Endodermal cell (in vitro differentiated cells): ENCODE measurements at regions not wholly inside any gene's neighbourhood (a gene's known extent, or its start where the extent isn't known, plus 50 kb on each side); places are given as distances from the start of the nearest gene placed in this dataset.

Source experiments
- DNase-seq: peaks from one replicate; pipeline ENCODE4 v3.0.0-alpha.2; 2017
- H3K27ac ChIP-seq: 2 replicates; pipeline ENCODE4 v1.5.1; 2013; ENCODE audit warnings: mild to moderate bottlenecking, low read depth, low read length, moderate library complexity
- H3K27me3 ChIP-seq: 2 replicates; pipeline ENCODE4 v1.6.1; 2013; ENCODE audit warnings: mild to moderate bottlenecking, low read length, moderate library complexity; ENCODE audit not compliant: insufficient read depth, control insufficient read depth, poor library complexity, severe bottlenecking
- H3K36me3 ChIP-seq: 2 replicates; pipeline ENCODE4 v1.7.0; 2013; ENCODE audit warnings: mild to moderate bottlenecking, low read length, moderate library complexity; ENCODE audit not compliant: control insufficient read depth, insufficient read depth
- H3K4me1 ChIP-seq: one replicate; pipeline ENCODE4 v1.7.0; 2013; ENCODE audit warnings: low read length; ENCODE audit not compliant: control insufficient read depth, insufficient read depth
- H3K4me3 ChIP-seq: 2 replicates; pipeline ENCODE4 v1.5.1; 2013; ENCODE audit warnings: mild to moderate bottlenecking, low read length, moderate library complexity
- H3K9ac ChIP-seq: 2 replicates; pipeline ENCODE4 v1.6.1; 2013; ENCODE audit warnings: mild to moderate bottlenecking, low read length, moderate library complexity; ENCODE audit not compliant: poor library complexity, severe bottlenecking; ENCODE audit errors: extremely low read depth
- H3K9me3 ChIP-seq: 2 replicates; pipeline ENCODE4 v1.6.1; 2013; ENCODE audit warnings: mild to moderate bottlenecking, low read length, moderate library complexity; ENCODE audit not compliant: control insufficient read depth
- H3K27ac Mint-ChIP-seq: 2 replicates; pipeline ENCODE4 v1.8.0; 2020; ENCODE audit warnings: mixed read lengths
- H3K27me3 Mint-ChIP-seq: 2 replicates; pipeline ENCODE4 v1.8.0; 2021; ENCODE audit warnings: mild to moderate bottlenecking, mixed read lengths; ENCODE audit not compliant: insufficient read depth
- H3K36me3 Mint-ChIP-seq: 2 replicates; pipeline ENCODE4 v1.8.0; 2020; ENCODE audit warnings: low read depth, mixed read lengths
- H3K4me1 Mint-ChIP-seq: 2 replicates; pipeline ENCODE4 v1.8.0; 2020; ENCODE audit warnings: mixed read lengths
- H3K4me3 Mint-ChIP-seq: 2 replicates; pipeline ENCODE4 v1.8.0; 2020; ENCODE audit warnings: mild to moderate bottlenecking, moderate library complexity, mixed read lengths
- H3K9me3 Mint-ChIP-seq: 2 replicates; pipeline ENCODE4 v1.8.0; 2020; ENCODE audit warnings: mild to moderate bottlenecking, mixed read lengths
- WGBS, 2 experiments: methylation state at CpG; one replicate each; pipeline versions ENCODE4 v1.1.5 to v1.1.7; 2013; ENCODE audit warnings: missing lambda C conversion rate in 2 of 2, mixed read lengths in 1 of 2; ENCODE audit not compliant: insufficient coverage in 1 of 2, insufficient read length in 1 of 2; 5-methylcytosine and 5-hydroxymethylcytosine counted together
- TF ChIP-seq, protein P1 (sequence below): fragments of 200-600 bp; sonication (generic); conservative IDR thresholded peaks from 2 replicates; pipeline ENCODE4 v1.5.0; 2021; ENCODE audit warnings: antibody characterized with exemption, mild to moderate bottlenecking

DNA sequence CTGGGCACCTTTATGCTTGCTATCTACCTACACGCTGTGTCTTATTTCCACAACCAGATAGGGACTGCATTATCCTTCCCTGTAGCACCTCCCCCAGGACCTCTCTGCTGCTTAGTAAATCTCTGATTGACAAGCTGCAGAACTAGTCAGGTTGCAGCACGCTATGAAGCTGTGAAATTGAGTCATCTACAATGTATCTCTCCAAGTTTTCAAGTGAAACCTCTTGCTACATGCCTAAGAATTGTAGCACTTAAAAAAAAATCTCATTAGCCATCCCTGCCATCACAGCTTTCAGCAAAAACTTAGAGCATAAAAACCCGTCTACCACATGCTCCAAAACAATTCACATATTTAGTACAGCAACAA is 69.7 kb upstream of the FGFR2 start:
- Histone ChIP-seq H3K9me3 (peaks cover 15% of the 10 kb centered on the region), H3K27me3 (no peaks in the 10 kb centered on the region), H3K36me3 (no peaks in the 10 kb centered on the region), H3K9ac (no peak overlapping the region), H3K4me1 (peaks cover 8% of the 10 kb centered on the region), H3K27ac (peak overlapping the region; percentile 16), H3K4me3 (no peak overlapping the region)
- WGBS, 2 experiments: 86 to 97% methylated on average over 2 to 3 of the region's 3 CpGs
- Mint-ChIP-seq H3K9me3 (peaks cover 8% of the 10 kb centered on the region), H3K27ac (no peak overlapping the region), H3K4me3 (no peak overlapping the region), H3K36me3 (no peaks in the 10 kb centered on the region), H3K4me1 (peaks cover 22% of the 10 kb centered on the region), H3K27me3 (peaks cover 1% of the 10 kb centered on the region)
- DNase-seq: no peak
- TF ChIP-seq, protein P1, sequence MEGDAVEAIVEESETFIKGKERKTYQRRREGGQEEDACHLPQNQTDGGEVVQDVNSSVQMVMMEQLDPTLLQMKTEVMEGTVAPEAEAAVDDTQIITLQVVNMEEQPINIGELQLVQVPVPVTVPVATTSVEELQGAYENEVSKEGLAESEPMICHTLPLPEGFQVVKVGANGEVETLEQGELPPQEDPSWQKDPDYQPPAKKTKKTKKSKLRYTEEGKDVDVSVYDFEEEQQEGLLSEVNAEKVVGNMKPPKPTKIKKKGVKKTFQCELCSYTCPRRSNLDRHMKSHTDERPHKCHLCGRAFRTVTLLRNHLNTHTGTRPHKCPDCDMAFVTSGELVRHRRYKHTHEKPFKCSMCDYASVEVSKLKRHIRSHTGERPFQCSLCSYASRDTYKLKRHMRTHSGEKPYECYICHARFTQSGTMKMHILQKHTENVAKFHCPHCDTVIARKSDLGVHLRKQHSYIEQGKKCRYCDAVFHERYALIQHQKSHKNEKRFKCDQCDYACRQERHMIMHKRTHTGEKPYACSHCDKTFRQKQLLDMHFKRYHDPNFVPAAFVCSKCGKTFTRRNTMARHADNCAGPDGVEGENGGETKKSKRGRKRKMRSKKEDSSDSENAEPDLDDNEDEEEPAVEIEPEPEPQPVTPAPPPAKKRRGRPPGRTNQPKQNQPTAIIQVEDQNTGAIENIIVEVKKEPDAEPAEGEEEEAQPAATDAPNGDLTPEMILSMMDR: no peak

DNA sequence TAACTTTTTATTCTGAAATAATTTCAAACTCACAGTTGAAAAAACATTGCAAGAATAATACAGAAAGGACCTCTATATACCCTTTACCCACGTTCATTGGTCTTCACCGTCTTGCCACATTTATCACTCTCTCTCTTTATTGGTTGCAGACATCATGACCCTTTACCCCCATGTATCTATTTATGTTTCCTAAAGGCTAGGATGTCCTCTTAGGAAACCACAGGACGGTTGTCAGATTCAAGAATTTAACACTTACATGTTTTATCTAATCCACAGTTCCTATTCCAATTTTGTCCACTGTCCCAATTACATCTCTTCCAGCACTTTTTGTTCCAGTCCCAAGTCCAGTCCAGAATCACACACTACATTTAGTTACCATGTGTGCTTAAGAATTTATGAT is 67.6 kb upstream of the FGFR2 start:
- no peaks in the 10 kb centered on the region for H3K27me3 ChIP-seq
- no peak overlapping the region for H3K9ac ChIP-seq
- WGBS, 2 experiments: 94 to 100% methylated on average over 3 of the region's 3 CpGs
- peaks cover 15% of the 10 kb centered on the region for H3K9me3 ChIP-seq
- Mint-ChIP-seq H3K4me3 (no peak overlapping the region), H3K9me3 (peaks cover 8% of the 10 kb centered on the region), H3K36me3 (no peaks in the 10 kb centered on the region), H3K4me1 (peaks cover 24% of the 10 kb centered on the region), H3K27ac (no peak overlapping the region), H3K27me3 (no peaks in the 10 kb centered on the region)
- no peak for DNase-seq
- H3K27ac ChIP-seq: no peak overlapping the region
- TF ChIP-seq, protein P1: no peak
- H3K4me1 ChIP-seq: peaks cover 8% of the 10 kb centered on the region
- no peaks in the 10 kb centered on the region for H3K36me3 ChIP-seq
- H3K4me3 ChIP-seq: no peak overlapping the region

DNA sequence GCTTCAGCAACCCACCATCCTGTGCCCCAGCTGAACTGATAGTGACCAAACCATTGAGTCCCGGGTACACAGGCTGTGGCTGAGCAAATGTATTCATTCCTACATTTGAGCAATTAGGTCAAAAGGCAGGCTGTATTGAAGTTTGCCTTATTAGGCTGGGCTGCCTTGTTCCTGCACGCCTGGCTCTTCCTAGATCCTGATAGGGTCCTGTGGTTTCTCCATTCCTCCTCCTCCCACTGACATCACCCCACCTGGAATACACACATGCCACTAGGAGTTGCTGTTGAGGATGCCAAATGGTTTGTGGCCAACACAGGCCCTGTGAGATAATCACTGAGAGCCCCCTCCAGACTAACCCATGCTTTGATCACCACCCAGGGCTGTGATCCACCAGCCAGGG is 66.4 kb upstream of the FGFR2 start:
- DNase-seq: no peak
- peaks cover 15% of the 10 kb centered on the region for H3K9me3 ChIP-seq
- H3K9ac ChIP-seq: no peak overlapping the region
- no peaks in the 10 kb centered on the region for H3K36me3 ChIP-seq
- H3K4me3 Mint-ChIP-seq: no peak overlapping the region
- H3K27ac Mint-ChIP-seq: no peak overlapping the region
- peaks cover 17% of the 10 kb centered on the region for H3K4me1 Mint-ChIP-seq
- TF ChIP-seq, protein P1: no peak
- H3K27ac ChIP-seq: no peak overlapping the region
- H3K4me3 ChIP-seq: no peak overlapping the region
- peaks cover 8% of the 10 kb centered on the region for H3K9me3 Mint-ChIP-seq
- 87% methylated on average over 2 of the region's 2 CpGs; no CpG with 5 or more reads in 1 of the 2 experiments for WGBS, 2 experiments
- no peaks in the 10 kb centered on the region for H3K27me3 ChIP-seq
- H3K36me3 Mint-ChIP-seq: no peaks in the 10 kb centered on the region
- H3K27me3 Mint-ChIP-seq: peaks cover 2% of the 10 kb centered on the region
- H3K4me1 ChIP-seq: peaks cover 8% of the 10 kb centered on the region
